RWPE2 (cell line): ENCODE measurements at regions not wholly inside any gene's neighbourhood (a gene's known extent, or its start where the extent isn't known, plus 50 kb on each side); places are given as distances from the start of the nearest gene placed in this dataset.

Experiments
- ATAC-seq: fragments of 200-7000 bp; cut with Tn5 transposase; 3 replicates; pipeline ENCODE4 v1.9.1; 2021; ENCODE audit warnings: low read depth
- DNase-seq: peaks from one replicate; pipeline ENCODE4 v3.0.0-alpha.2; 2020; ENCODE audit warnings: low spot score
- H3K27ac ChIP-seq: fragments of 450-650 bp; 2 replicates; pipeline ENCODE4 v1.5.1; 2017; ENCODE audit warnings: mild to moderate bottlenecking; ENCODE audit not compliant: poor library complexity, severe bottlenecking
- H3K27me3 ChIP-seq: fragments of 250-450 bp; sonication (Bioruptor Pico); 2 replicates; pipeline ENCODE4 v1.5.1; 2021; ENCODE audit warnings: mild to moderate bottlenecking, moderate library complexity; ENCODE audit not compliant: insufficient read depth, poor library complexity, severe bottlenecking
- H3K36me3 ChIP-seq: fragments of 250-450 bp; sonication (Bioruptor Pico); 2 replicates; pipeline ENCODE4 v1.5.1; 2020; ENCODE audit warnings: low read depth, mild to moderate bottlenecking, moderate library complexity
- H3K4me1 ChIP-seq: fragments of 250-450 bp; sonication (Bioruptor Pico); 2 replicates; pipeline ENCODE4 v1.5.1; 2021; ENCODE audit warnings: mild to moderate bottlenecking, moderate library complexity; ENCODE audit not compliant: insufficient read depth, poor library complexity, severe bottlenecking
- H3K4me3 ChIP-seq: fragments of 250-450 bp; sonication (Bioruptor Pico); 2 replicates; pipeline ENCODE4 v1.5.1; 2021; ENCODE audit warnings: mild to moderate bottlenecking, moderate library complexity; ENCODE audit not compliant: severe bottlenecking
- H3K9me3 ChIP-seq: fragments of 250-450 bp; sonication (Bioruptor Pico); 2 replicates; pipeline ENCODE4 v1.5.1; 2021; ENCODE audit warnings: mild to moderate bottlenecking, moderate library complexity; ENCODE audit not compliant: severe bottlenecking
- TF ChIP-seq, protein P1 (sequence below): fragments of 450-650 bp; IDR thresholded peaks from one replicate; pipeline ENCODE4 v1.5.1; 2017; ENCODE audit warnings: mild to moderate bottlenecking, moderate library complexity; ENCODE audit not compliant: poor library complexity, severe bottlenecking

DNA sequence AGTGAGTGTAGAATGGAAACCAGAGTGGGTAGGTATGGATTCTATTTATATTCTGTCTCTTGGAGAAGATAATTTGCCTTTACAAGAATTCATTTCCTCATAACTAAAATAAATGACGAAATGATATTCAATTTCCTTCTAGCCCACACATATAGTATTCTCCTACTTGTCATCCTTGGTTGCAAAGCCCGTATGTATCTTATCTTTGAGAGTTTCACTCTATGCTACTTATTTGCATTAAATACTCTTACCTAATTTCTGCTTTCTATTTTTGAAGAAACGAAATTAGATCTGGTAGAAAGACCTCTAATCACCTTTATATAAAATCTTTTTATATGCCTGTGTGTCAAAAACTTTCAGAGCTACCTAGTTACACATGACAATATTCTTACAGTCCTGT lies 457.7 kb downstream of the NKX6-1 start:
- ATAC-seq: no peak
- H3K36me3 ChIP-seq: no peaks in the 10 kb centered on the region

DNA sequence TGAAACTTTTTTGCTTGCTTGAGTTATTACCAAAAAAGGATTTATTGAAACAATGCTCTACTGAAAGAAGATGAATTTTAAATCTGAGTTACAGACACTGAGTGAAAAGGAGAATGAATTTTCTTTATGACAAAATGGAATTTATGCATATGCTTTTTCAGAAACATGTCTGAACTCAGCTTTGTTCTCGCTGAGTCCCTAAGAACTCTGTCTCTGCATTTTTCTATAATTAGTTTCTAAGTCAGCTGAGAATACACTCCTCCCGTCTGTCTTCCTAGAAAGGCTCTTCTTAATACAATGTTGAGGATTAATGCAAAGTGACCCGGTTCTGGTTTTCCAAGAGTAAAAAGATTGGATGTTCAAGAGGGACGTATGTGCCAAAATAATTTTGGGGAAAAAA lies 463.5 kb downstream of the NKX6-1 start:
- TF ChIP-seq, protein P1, sequence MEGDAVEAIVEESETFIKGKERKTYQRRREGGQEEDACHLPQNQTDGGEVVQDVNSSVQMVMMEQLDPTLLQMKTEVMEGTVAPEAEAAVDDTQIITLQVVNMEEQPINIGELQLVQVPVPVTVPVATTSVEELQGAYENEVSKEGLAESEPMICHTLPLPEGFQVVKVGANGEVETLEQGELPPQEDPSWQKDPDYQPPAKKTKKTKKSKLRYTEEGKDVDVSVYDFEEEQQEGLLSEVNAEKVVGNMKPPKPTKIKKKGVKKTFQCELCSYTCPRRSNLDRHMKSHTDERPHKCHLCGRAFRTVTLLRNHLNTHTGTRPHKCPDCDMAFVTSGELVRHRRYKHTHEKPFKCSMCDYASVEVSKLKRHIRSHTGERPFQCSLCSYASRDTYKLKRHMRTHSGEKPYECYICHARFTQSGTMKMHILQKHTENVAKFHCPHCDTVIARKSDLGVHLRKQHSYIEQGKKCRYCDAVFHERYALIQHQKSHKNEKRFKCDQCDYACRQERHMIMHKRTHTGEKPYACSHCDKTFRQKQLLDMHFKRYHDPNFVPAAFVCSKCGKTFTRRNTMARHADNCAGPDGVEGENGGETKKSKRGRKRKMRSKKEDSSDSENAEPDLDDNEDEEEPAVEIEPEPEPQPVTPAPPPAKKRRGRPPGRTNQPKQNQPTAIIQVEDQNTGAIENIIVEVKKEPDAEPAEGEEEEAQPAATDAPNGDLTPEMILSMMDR: no peak
- Histone ChIP-seq H3K36me3 (no peaks in the 10 kb centered on the region), H3K27ac (no peak overlapping the region), H3K4me3 (no peak overlapping the region), H3K9me3 (no peaks in the 10 kb centered on the region), H3K4me1 (no peaks in the 10 kb centered on the region), H3K27me3 (no peaks in the 10 kb centered on the region)
- DNase-seq (no peak), ATAC-seq (no peak)

More for the DNA sequence above, 457.7 kb downstream of the NKX6-1 start:
- H3K4me3 ChIP-seq: no peak overlapping the region
- no peaks in the 10 kb centered on the region for H3K4me1 ChIP-seq
- no peak for DNase-seq
- TF ChIP-seq, protein P1: no peak
- peaks cover 1% of the 10 kb centered on the region for H3K27me3 ChIP-seq
- no peaks in the 10 kb centered on the region for H3K9me3 ChIP-seq
- H3K27ac ChIP-seq: no peak overlapping the region

DNA sequence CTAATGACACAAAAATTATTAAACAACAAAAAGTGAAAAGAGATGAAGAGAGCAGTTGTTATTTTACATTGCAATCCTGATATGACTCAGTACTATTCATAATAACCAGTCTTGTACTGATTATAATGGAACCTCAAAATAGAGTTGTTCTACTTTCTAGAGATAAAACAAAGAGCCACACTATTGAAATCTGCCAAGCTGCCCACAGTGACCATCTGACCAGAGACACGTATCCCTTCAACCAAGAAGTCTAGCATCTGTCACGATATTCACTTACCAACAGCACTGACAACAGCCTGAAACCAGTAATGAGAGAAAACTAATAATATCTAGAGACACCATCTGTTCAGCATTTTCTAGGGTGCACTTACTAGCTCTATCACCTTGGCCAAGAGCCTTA lies 466.7 kb downstream of the NKX6-1 start:
- no peak for DNase-seq
- no peak overlapping the region for H3K27ac ChIP-seq
- TF ChIP-seq, protein P1: no peak

DNA sequence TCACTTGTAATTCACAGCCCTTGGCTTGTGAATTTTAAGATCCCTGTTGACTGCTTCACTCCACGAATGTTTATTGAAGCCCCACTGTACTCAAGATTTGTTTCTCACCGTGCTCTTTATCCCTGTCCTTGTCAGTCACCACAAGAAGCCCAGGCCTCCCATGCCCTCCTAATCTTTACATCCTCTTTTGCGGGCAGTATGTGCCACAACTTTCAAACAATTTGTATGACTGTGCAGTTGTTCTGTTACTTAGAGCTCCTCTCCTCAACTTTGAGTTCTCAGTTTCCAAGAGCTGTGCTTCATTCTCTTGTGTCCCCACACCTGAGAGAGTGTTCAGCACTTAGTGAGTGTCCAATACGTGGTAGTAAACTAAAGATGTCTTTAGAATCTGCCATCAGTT lies 467.7 kb downstream of the NKX6-1 start:
- Histone ChIP-seq H3K9me3 (no peaks in the 10 kb centered on the region), H3K4me1 (no peaks in the 10 kb centered on the region), H3K36me3 (no peaks in the 10 kb centered on the region), H3K27me3 (no peaks in the 10 kb centered on the region), H3K27ac (no peak overlapping the region), H3K4me3 (no peak overlapping the region)
- TF ChIP-seq, protein P1: no peak
- DNase-seq (no peak), ATAC-seq (no peak)

More for the DNA sequence above, 466.7 kb downstream of the NKX6-1 start:
- Histone ChIP-seq H3K27me3 (no peaks in the 10 kb centered on the region), H3K4me1 (no peaks in the 10 kb centered on the region), H3K9me3 (no peaks in the 10 kb centered on the region), H3K36me3 (no peaks in the 10 kb centered on the region), H3K4me3 (no peak overlapping the region)
- no peak for ATAC-seq

DNA sequence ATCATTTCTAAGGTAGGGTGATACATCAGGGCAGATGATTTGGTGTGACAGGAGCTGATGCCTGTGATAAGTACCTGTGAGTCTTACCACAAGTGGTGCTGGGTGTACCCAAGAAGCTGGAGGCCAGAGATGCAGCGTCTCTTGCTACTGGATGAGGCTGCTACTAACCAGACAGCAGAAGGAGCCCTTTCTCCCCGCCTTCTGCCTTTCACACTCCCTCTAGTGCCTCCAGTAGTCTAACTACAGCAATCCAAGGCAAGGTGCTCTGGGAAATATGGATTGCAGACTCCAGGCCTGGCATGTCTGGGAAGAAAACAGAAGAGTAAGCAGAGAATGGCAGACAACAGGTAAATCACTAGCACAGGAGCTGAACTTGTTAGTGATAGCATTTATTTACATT lies 470.8 kb downstream of the NKX6-1 start:
- TF ChIP-seq, protein P1: no peak

More for the DNA sequence above, 470.8 kb downstream of the NKX6-1 start:
- H3K4me3 ChIP-seq: no peak overlapping the region
- no peaks in the 10 kb centered on the region for H3K27me3 ChIP-seq
- ATAC-seq (no peak), DNase-seq (no peak)
- no peak overlapping the region for H3K27ac ChIP-seq
- H3K9me3 ChIP-seq: no peaks in the 10 kb centered on the region
- H3K4me1 ChIP-seq: no peaks in the 10 kb centered on the region
- no peaks in the 10 kb centered on the region for H3K36me3 ChIP-seq
